ENCODE measurements at regions not wholly inside any gene's neighbourhood (a gene's known extent, or its start where the extent isn't known, plus 50 kb on each side); places are given as distances from the start of the nearest gene placed in this dataset.

- no peak for DNase-seq (ENCODE audit: low spot score)
- TF ChIP-seq CTCF (IDR thresholded peaks at IDR 0.05): no peak
- no peak for ATAC-seq (ENCODE audit: low FRiP score)
These were observed 113.2 kb upstream of the FAM9B start for GRCh38 chrX:9147086-9147485.

GRCh38 chrX:9147726-9148125 lies 113.8 kb upstream of the FAM9B start:
- no peak for TF ChIP-seq CTCF (IDR thresholded peaks at IDR 0.05)
- DNase-seq (ENCODE audit: low spot score): no peak
- no peak for ATAC-seq (ENCODE audit: low FRiP score)

GRCh38 chrX:9148615-9149399 lies 114.9 kb upstream of the FAM9B start:
- TF ChIP-seq CTCF (IDR thresholded peaks at IDR 0.05): no peak
- ATAC-seq (ENCODE audit: low FRiP score): peak; percentile 77
- DNase-seq (ENCODE audit: low spot score): no peak

GRCh38 chrX:9149501-9150245 lies 115.7 kb upstream of the FAM9B start:
- no peak for TF ChIP-seq CTCF (IDR thresholded peaks at IDR 0.05)
- ATAC-seq (ENCODE audit: low FRiP score): no peak
- DNase-seq (ENCODE audit: low spot score): no peak

GRCh38 chrX:9151772-9152307 lies 117.9 kb upstream of the FAM9B start:
- ATAC-seq (ENCODE audit: low FRiP score) (no peak), DNase-seq (ENCODE audit: low spot score) (no peak)
- TF ChIP-seq CTCF (IDR thresholded peaks at IDR 0.05): no peak

- DNase-seq (ENCODE audit: low spot score) (no peak), ATAC-seq (ENCODE audit: low FRiP score) (no peak)
- TF ChIP-seq CTCF (IDR thresholded peaks at IDR 0.05): no peak
These were observed 119.4 kb upstream of the FAM9B start for GRCh38 chrX:9153300-9153699.
